Ovary (tissue), 3 donors: ENCODE measurements at regions not wholly inside any gene's neighbourhood (a gene's known extent, or its start where the extent isn't known, plus 50 kb on each side); places are given as distances from the start of the nearest gene placed in this dataset.

Source experiments
- CTCF ChIP-seq, 3 donors: fragments of 450-650 bp in 2 of 3; fragments of 200-600 bp in 1 of 3; IDR thresholded peaks; one replicate each; pipeline versions ENCODE4 v1.5.1 to v1.8.0; 2016 to 2022; ENCODE audit warnings: antibody characterized with exemption in 3 of 3, mild to moderate bottlenecking in 1 of 3
- POLR2A ChIP-seq: fragments of 450-650 bp; IDR thresholded peaks from one replicate; pipeline ENCODE4 v1.6.1; 2017; ENCODE audit warnings: antibody characterized with exemption, mild to moderate bottlenecking, moderate library complexity
- donor health status: DM: no; HTN: no; CAD: no.

GRCh38 chr6:151170622-151171246 lies 69.0 kb upstream of the AKAP12 start:
- TF ChIP-seq CTCF (IDR thresholded peaks at IDR 0.05) (no peak), POLR2A (no peak)
